Body of pancreas (tissue), 4 donors: ENCODE measurements at regions not wholly inside any gene's neighbourhood (a gene's known extent, or its start where the extent isn't known, plus 50 kb on each side); places are given as distances from the start of the nearest gene placed in this dataset.

Experiments
- CTCF ChIP-seq, 7 experiments: fragments of 450-650 bp in 4 of 7; fragments of 200-600 bp in 3 of 7; sonication (generic) in 3 of 7; IDR thresholded peaks; one replicate each; pipeline ENCODE4 v1.5.1; 2016 to 2019; ENCODE audit warnings: antibody characterized with exemption in 7 of 7
- POLR2A ChIP-seq, 3 donors: fragments of 450-650 bp; IDR thresholded peaks; one replicate each; pipeline ENCODE4 v1.6.1; 2016; ENCODE audit warnings: antibody characterized with exemption in 3 of 3, mild to moderate bottlenecking in 2 of 3

GRCh38 chr7:45259227-45259596 is 101.6 kb downstream of the RAMP3 start:
- TF ChIP-seq CTCF (IDR thresholded peaks at IDR 0.05) (no peak), POLR2A (IDR thresholded peaks at IDR 0.05) (no peak)
